Endothelial cell of umbilical vein (primary cell): ENCODE measurements at regions not wholly inside any gene's neighbourhood (a gene's known extent, or its start where the extent isn't known, plus 50 kb on each side); places are given as distances from the start of the nearest gene placed in this dataset.

ENCODE experiments used
- EZH2 ChIP-seq: IDR thresholded peaks from 2 replicates; pipeline ENCODE4 v1.6.1; 2012; ENCODE audit warnings: borderline replicate concordance, low read depth, mild to moderate bottlenecking, moderate library complexity, low read length, inconsistent platforms; ENCODE audit not compliant: severe bottlenecking
- FOS ChIP-seq: IDR thresholded peaks from 2 replicates; pipeline ENCODE4 v1.6.1; 2011; ENCODE audit warnings: mild to moderate bottlenecking, low read length, moderate library complexity, borderline replicate concordance; ENCODE audit not compliant: insufficient read depth
- POLR2A ChIP-seq: IDR thresholded peaks from 2 replicates; pipeline ENCODE4 v1.6.1; 2012; ENCODE audit warnings: low read depth, mild to moderate bottlenecking, control low read depth, low read length
- TF ChIP-seq, protein P1 (sequence below), 2 donors: IDR thresholded peaks; 1 replicate in 1 of 2; 2 replicates in 1 of 2; pipeline ENCODE4 v1.5.1; 2011; ENCODE audit warnings: low read length in 2 of 2, mild to moderate bottlenecking in 2 of 2, moderate library complexity in 2 of 2, control low read depth in 1 of 2, inconsistent platforms in 1 of 2, low read depth in 1 of 2; ENCODE audit not compliant: insufficient read depth in 1 of 2; ENCODE audit errors: extremely low read depth in 1 of 2
- TF ChIP-seq, protein P2 (sequence below): IDR thresholded peaks from 2 replicates; pipeline ENCODE4 v1.6.1; 2011; ENCODE audit not compliant: insufficient read depth, insufficient read length

DNA sequence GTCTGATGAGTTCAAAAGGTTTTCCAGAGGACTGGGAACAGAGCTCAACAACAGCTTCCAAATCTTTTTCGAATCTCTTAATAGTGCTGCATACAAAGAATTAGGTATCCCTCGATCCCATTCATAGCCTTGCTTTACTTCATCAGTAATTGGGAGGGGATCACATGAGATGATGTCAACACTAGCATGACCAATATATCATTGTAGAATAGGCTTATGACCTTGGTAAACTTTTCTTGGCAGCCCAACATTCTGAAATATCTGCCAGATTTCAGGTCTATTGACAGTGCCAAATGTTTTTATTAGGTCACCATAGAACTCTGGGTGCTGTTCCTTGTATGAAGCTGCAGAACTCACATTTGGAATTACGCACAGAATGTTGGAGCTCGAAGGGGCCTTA lies 228.9 kb downstream of the FGF10 start:
- TF ChIP-seq, protein P1, sequence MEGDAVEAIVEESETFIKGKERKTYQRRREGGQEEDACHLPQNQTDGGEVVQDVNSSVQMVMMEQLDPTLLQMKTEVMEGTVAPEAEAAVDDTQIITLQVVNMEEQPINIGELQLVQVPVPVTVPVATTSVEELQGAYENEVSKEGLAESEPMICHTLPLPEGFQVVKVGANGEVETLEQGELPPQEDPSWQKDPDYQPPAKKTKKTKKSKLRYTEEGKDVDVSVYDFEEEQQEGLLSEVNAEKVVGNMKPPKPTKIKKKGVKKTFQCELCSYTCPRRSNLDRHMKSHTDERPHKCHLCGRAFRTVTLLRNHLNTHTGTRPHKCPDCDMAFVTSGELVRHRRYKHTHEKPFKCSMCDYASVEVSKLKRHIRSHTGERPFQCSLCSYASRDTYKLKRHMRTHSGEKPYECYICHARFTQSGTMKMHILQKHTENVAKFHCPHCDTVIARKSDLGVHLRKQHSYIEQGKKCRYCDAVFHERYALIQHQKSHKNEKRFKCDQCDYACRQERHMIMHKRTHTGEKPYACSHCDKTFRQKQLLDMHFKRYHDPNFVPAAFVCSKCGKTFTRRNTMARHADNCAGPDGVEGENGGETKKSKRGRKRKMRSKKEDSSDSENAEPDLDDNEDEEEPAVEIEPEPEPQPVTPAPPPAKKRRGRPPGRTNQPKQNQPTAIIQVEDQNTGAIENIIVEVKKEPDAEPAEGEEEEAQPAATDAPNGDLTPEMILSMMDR (IDR thresholded peaks at IDR 0.05; ENCODE audit: extremely low read depth in 1 of 2, insufficient read depth in 1 of 2, low read depth in 1 of 2, low read length in 2 of 2): no peak
- TF ChIP-seq, protein P2, sequence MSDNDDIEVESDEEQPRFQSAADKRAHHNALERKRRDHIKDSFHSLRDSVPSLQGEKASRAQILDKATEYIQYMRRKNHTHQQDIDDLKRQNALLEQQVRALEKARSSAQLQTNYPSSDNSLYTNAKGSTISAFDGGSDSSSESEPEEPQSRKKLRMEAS: no peak
- TF ChIP-seq EZH2 (no peak), POLR2A (no peak), FOS (no peak)
